ENCODE measurements at regions not wholly inside any gene's neighbourhood (a gene's known extent, or its start where the extent isn't known, plus 50 kb on each side); places are given as distances from the start of the nearest gene placed in this dataset.

- Histone ChIP-seq H3K27ac (ENCODE audit: low read depth, low read length) (no peak overlapping the region), H3K4me3 (ENCODE audit: low read depth, low read length) (no peak overlapping the region), H3K4me1 (ENCODE audit: control insufficient read depth, insufficient read depth, low read length, unreplicated experiment) (no peaks in the 10 kb centered on the region), H3K79me2 (ENCODE audit: control insufficient read depth, insufficient read depth, low read length, unreplicated experiment) (no peaks in the 10 kb centered on the region), H3K27me3 (ENCODE audit: insufficient read depth, low read length) (no peaks in the 10 kb centered on the region), H3K36me3 (ENCODE audit: insufficient read depth, low read length) (no peaks in the 10 kb centered on the region), H2AFZ (ENCODE audit: low read length, unreplicated experiment) (no peak overlapping the region)
Observed at GRCh38 chr2:226057365-226057764, 657.9 kb downstream of the NYAP2 start.

- Histone ChIP-seq H3K4me3 (ENCODE audit: low read depth, low read length) (no peak overlapping the region), H3K27me3 (ENCODE audit: insufficient read depth, low read length) (no peaks in the 10 kb centered on the region), H3K79me2 (ENCODE audit: control insufficient read depth, insufficient read depth, low read length, unreplicated experiment) (no peaks in the 10 kb centered on the region), H3K27ac (ENCODE audit: low read depth, low read length) (no peak overlapping the region), H3K36me3 (ENCODE audit: insufficient read depth, low read length) (no peaks in the 10 kb centered on the region), H3K4me1 (ENCODE audit: control insufficient read depth, insufficient read depth, low read length, unreplicated experiment) (peaks cover 19% of the 10 kb centered on the region), H2AFZ (ENCODE audit: low read length, unreplicated experiment) (no peak overlapping the region)
Observed at GRCh38 chr2:226052772-226053416, 653.4 kb downstream of the NYAP2 start.

- no peaks in the 10 kb centered on the region for H3K36me3 ChIP-seq (ENCODE audit: insufficient read depth, low read length)
- H3K79me2 ChIP-seq (ENCODE audit: control insufficient read depth, insufficient read depth, low read length, unreplicated experiment) = no peaks in the 10 kb centered on the region
- no peak overlapping the region for H3K27ac ChIP-seq (ENCODE audit: low read depth, low read length)
- peaks cover 19% of the 10 kb centered on the region for H3K4me1 ChIP-seq (ENCODE audit: control insufficient read depth, insufficient read depth, low read length, unreplicated experiment)
- H3K4me3 ChIP-seq (ENCODE audit: low read depth, low read length) = no peak overlapping the region
- H3K27me3 ChIP-seq (ENCODE audit: insufficient read depth, low read length) = no peaks in the 10 kb centered on the region
- H2AFZ ChIP-seq (ENCODE audit: low read length, unreplicated experiment) = no peak overlapping the region
Observed at GRCh38 chr2:226050822-226051221, 651.3 kb downstream of the NYAP2 start.

- Histone ChIP-seq H3K4me3 (ENCODE audit: low read depth, low read length) (peak overlapping the region; percentile 32; the same call in 1 of the 2 replicates), H3K4me1 (ENCODE audit: control insufficient read depth, insufficient read depth, low read length, unreplicated experiment) (peaks cover 19% of the 10 kb centered on the region), H3K27me3 (ENCODE audit: insufficient read depth, low read length) (no peaks in the 10 kb centered on the region), H3K27ac (ENCODE audit: low read depth, low read length) (peak overlapping the region; percentile 74), H3K79me2 (ENCODE audit: control insufficient read depth, insufficient read depth, low read length, unreplicated experiment) (no peaks in the 10 kb centered on the region), H3K36me3 (ENCODE audit: insufficient read depth, low read length) (no peaks in the 10 kb centered on the region), H2AFZ (ENCODE audit: low read length, unreplicated experiment) (peak overlapping the region; percentile 77)
Observed at GRCh38 chr2:226048611-226049010, 649.1 kb downstream of the NYAP2 start.

- Histone ChIP-seq H2AFZ (ENCODE audit: low read length, unreplicated experiment) (no peak overlapping the region), H3K79me2 (ENCODE audit: control insufficient read depth, insufficient read depth, low read length, unreplicated experiment) (no peaks in the 10 kb centered on the region), H3K4me3 (ENCODE audit: low read depth, low read length) (no peak overlapping the region), H3K4me1 (ENCODE audit: control insufficient read depth, insufficient read depth, low read length, unreplicated experiment) (peaks cover 12% of the 10 kb centered on the region), H3K36me3 (ENCODE audit: insufficient read depth, low read length) (no peaks in the 10 kb centered on the region), H3K27ac (ENCODE audit: low read depth, low read length) (no peak overlapping the region), H3K27me3 (ENCODE audit: insufficient read depth, low read length) (no peaks in the 10 kb centered on the region)
Observed at GRCh38 chr2:226045080-226045479, 645.6 kb downstream of the NYAP2 start.

GRCh38 chr2:226040344-226040900, 640.9 kb downstream of the NYAP2 start:
- Histone ChIP-seq H3K27ac (ENCODE audit: low read depth, low read length) (no peak overlapping the region), H3K27me3 (ENCODE audit: insufficient read depth, low read length) (no peaks in the 10 kb centered on the region), H3K79me2 (ENCODE audit: control insufficient read depth, insufficient read depth, low read length, unreplicated experiment) (no peaks in the 10 kb centered on the region), H3K4me3 (ENCODE audit: low read depth, low read length) (no peak overlapping the region), H2AFZ (ENCODE audit: low read length, unreplicated experiment) (no peak overlapping the region), H3K4me1 (ENCODE audit: control insufficient read depth, insufficient read depth, low read length, unreplicated experiment) (no peaks in the 10 kb centered on the region), H3K36me3 (ENCODE audit: insufficient read depth, low read length) (no peaks in the 10 kb centered on the region)

GRCh38 chr2:226037526-226037925, 638.0 kb downstream of the NYAP2 start:
- Histone ChIP-seq H3K27me3 (ENCODE audit: insufficient read depth, low read length) (no peaks in the 10 kb centered on the region), H3K27ac (ENCODE audit: low read depth, low read length) (no peak overlapping the region), H3K4me3 (ENCODE audit: low read depth, low read length) (no peak overlapping the region), H3K79me2 (ENCODE audit: control insufficient read depth, insufficient read depth, low read length, unreplicated experiment) (no peaks in the 10 kb centered on the region), H3K4me1 (ENCODE audit: control insufficient read depth, insufficient read depth, low read length, unreplicated experiment) (peaks cover 2% of the 10 kb centered on the region), H2AFZ (ENCODE audit: low read length, unreplicated experiment) (no peak overlapping the region), H3K36me3 (ENCODE audit: insufficient read depth, low read length) (no peaks in the 10 kb centered on the region)

- Histone ChIP-seq H2AFZ (ENCODE audit: low read length, unreplicated experiment) (peak overlapping the region; percentile 68), H3K4me3 (ENCODE audit: low read depth, low read length) (peak overlapping the region; percentile 76)
Observed at GRCh38 chr2:226031647-226032501, 632.4 kb downstream of the NYAP2 start.

GRCh38 chr2:226030788-226031646, 631.5 kb downstream of the NYAP2 start:
- Histone ChIP-seq H2AFZ (ENCODE audit: low read length, unreplicated experiment) (peak overlapping the region; percentile 68), H3K4me3 (ENCODE audit: low read depth, low read length) (peak overlapping the region; percentile 76), H3K27me3 (ENCODE audit: insufficient read depth, low read length) (no peaks in the 10 kb centered on the region), H3K4me1 (ENCODE audit: control insufficient read depth, insufficient read depth, low read length, unreplicated experiment) (peaks cover 11% of the 10 kb centered on the region), H3K79me2 (ENCODE audit: control insufficient read depth, insufficient read depth, low read length, unreplicated experiment) (no peaks in the 10 kb centered on the region), H3K27ac (ENCODE audit: low read depth, low read length) (peak overlapping the region; percentile 16; the same call in 1 of the 2 replicates), H3K36me3 (ENCODE audit: insufficient read depth, low read length) (no peaks in the 10 kb centered on the region)

More at GRCh38 chr2:226031647-226032501, 632.4 kb downstream of the NYAP2 start:
- Histone ChIP-seq H3K27me3 (ENCODE audit: insufficient read depth, low read length) (no peaks in the 10 kb centered on the region), H3K4me1 (ENCODE audit: control insufficient read depth, insufficient read depth, low read length, unreplicated experiment) (peaks cover 11% of the 10 kb centered on the region), H3K79me2 (ENCODE audit: control insufficient read depth, insufficient read depth, low read length, unreplicated experiment) (no peaks in the 10 kb centered on the region), H3K27ac (ENCODE audit: low read depth, low read length) (peak overlapping the region; percentile 16; the same call in 1 of the 2 replicates), H3K36me3 (ENCODE audit: insufficient read depth, low read length) (no peaks in the 10 kb centered on the region)

GRCh38 chr2:226030369-226030768, 630.9 kb downstream of the NYAP2 start:
- Histone ChIP-seq H3K27me3 (ENCODE audit: insufficient read depth, low read length) (no peaks in the 10 kb centered on the region), H3K4me1 (ENCODE audit: control insufficient read depth, insufficient read depth, low read length, unreplicated experiment) (peaks cover 11% of the 10 kb centered on the region), H2AFZ (ENCODE audit: low read length, unreplicated experiment) (no peak overlapping the region), H3K4me3 (ENCODE audit: low read depth, low read length) (no peak overlapping the region), H3K36me3 (ENCODE audit: insufficient read depth, low read length) (no peaks in the 10 kb centered on the region), H3K27ac (ENCODE audit: low read depth, low read length) (no peak overlapping the region), H3K79me2 (ENCODE audit: control insufficient read depth, insufficient read depth, low read length, unreplicated experiment) (no peaks in the 10 kb centered on the region)
